ENCODE measurements at regions not wholly inside any gene's neighbourhood (a gene's known extent, or its start where the extent isn't known, plus 50 kb on each side); places are given as distances from the start of the nearest gene placed in this dataset.

DNA sequence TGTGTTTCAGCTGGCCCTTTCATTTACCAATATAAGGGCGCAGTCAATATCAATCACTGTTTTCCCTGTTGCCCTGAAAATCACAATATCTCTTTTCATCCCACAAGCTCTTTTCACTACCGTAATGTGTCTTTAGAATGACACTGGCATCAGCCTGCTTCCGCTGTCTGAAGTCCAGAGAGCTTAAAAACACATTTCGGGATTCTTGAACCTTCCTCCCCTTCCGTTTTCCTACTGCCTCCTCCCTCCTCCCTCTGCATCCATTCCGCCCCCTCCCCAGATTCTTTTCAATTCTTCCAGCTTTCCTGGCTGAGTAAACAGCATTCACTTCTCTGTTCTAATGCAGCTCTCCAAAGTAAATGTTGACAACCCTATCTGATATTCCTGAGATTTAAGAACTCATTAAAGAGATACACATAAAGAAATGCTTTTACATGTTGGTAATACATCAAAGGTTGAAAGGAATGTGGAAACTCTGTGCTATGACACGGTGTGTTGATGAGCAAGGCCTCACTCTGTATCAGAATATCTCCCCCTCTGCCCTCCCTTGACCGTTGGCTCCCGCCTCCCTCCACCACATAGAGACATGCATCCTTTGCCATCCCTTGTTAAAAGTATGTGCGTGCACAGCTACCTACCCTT is 83.5 kb upstream of the SPRY1 start:
- TF ChIP-seq RAD21 (IDR thresholded peaks at IDR 0.05; ENCODE audit: low read length) (no peak), NFE2L2 (IDR thresholded peaks at IDR 0.05; ENCODE audit: low read depth, low read length) (no peak), POLR2A (IDR thresholded peaks at IDR 0.05; ENCODE audit: low read depth, low read length) (no peak), BHLHE40 (IDR thresholded peaks at IDR 0.05; ENCODE audit: low read depth, low read length) (no peak), CHD1 (IDR thresholded peaks at IDR 0.05; ENCODE audit: low read depth, low read length) (no peak), RCOR1 (IDR thresholded peaks at IDR 0.05; ENCODE audit: insufficient replicate concordance, low read length) (no peak), CEBPB (IDR thresholded peaks at IDR 0.05; ENCODE audit: low read depth, low read length) (no peak), MAFK (IDR thresholded peaks at IDR 0.05; ENCODE audit: low read depth, low read length) (no peak)
- TF ChIP-seq, protein P1, sequence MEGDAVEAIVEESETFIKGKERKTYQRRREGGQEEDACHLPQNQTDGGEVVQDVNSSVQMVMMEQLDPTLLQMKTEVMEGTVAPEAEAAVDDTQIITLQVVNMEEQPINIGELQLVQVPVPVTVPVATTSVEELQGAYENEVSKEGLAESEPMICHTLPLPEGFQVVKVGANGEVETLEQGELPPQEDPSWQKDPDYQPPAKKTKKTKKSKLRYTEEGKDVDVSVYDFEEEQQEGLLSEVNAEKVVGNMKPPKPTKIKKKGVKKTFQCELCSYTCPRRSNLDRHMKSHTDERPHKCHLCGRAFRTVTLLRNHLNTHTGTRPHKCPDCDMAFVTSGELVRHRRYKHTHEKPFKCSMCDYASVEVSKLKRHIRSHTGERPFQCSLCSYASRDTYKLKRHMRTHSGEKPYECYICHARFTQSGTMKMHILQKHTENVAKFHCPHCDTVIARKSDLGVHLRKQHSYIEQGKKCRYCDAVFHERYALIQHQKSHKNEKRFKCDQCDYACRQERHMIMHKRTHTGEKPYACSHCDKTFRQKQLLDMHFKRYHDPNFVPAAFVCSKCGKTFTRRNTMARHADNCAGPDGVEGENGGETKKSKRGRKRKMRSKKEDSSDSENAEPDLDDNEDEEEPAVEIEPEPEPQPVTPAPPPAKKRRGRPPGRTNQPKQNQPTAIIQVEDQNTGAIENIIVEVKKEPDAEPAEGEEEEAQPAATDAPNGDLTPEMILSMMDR (conservative IDR thresholded peaks at IDR 0.05; ENCODE audit: low read depth, low read length) = no peak
- TF ChIP-seq, protein P2, sequence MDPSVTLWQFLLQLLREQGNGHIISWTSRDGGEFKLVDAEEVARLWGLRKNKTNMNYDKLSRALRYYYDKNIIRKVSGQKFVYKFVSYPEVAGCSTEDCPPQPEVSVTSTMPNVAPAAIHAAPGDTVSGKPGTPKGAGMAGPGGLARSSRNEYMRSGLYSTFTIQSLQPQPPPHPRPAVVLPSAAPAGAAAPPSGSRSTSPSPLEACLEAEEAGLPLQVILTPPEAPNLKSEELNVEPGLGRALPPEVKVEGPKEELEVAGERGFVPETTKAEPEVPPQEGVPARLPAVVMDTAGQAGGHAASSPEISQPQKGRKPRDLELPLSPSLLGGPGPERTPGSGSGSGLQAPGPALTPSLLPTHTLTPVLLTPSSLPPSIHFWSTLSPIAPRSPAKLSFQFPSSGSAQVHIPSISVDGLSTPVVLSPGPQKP (IDR thresholded peaks at IDR 0.05; ENCODE audit: borderline replicate concordance, low read depth, low read length) = no peak
